Peyer's patch (tissue), 4 donors: ENCODE measurements at regions not wholly inside any gene's neighbourhood (a gene's known extent, or its start where the extent isn't known, plus 50 kb on each side); places are given as distances from the start of the nearest gene placed in this dataset.

Source experiments
- CTCF ChIP-seq, 6 experiments: fragments of 450-650 bp in 4 of 6; fragments of 200-600 bp in 2 of 6; sonication (generic) in 1 of 6; IDR thresholded peaks; one replicate each; pipeline ENCODE4 v1.5.1; 2017 to 2019; ENCODE audit warnings: antibody characterized with exemption in 6 of 6, mild to moderate bottlenecking in 3 of 6, moderate library complexity in 1 of 6
- POLR2A ChIP-seq, 2 donors: fragments of 450-650 bp; IDR thresholded peaks; one replicate each; pipeline ENCODE4 v1.5.1; 2017; ENCODE audit warnings: antibody characterized with exemption in 2 of 2, mild to moderate bottlenecking in 2 of 2, moderate library complexity in 2 of 2

GRCh38 chr2:31735716-31736115 lies 155.0 kb upstream of the SRD5A2 start:
- no peak for TF ChIP-seq POLR2A (IDR thresholded peaks at IDR 0.05)
- no peak for TF ChIP-seq CTCF (IDR thresholded peaks at IDR 0.05)
